ENCODE measurements at regions not wholly inside any gene's neighbourhood (a gene's known extent, or its start where the extent isn't known, plus 50 kb on each side); places are given as distances from the start of the nearest gene placed in this dataset.

GRCh38 chr5:124841829-124842712, 95.6 kb upstream of the ZNF608 start:
- WGBS, 2 experiments (ENCODE audit: insufficient coverage in 1 of 2, insufficient read length in 1 of 2): 92 to 95% methylated on average over 10 to 12 of the region's 12 CpGs
- no peaks in the 10 kb centered on the region for H3K36me3 Mint-ChIP-seq (ENCODE audit: low read depth)
- H3K4me3 Mint-ChIP-seq: no peak overlapping the region

GRCh38 chr5:124842725-124843595, 96.5 kb upstream of the ZNF608 start:
- no peak overlapping the region for H3K4me3 Mint-ChIP-seq

More at GRCh38 chr5:124841829-124842712, 95.6 kb upstream of the ZNF608 start:
- no peaks in the 10 kb centered on the region for H3K4me1 Mint-ChIP-seq
- no peaks in the 10 kb centered on the region for H3K36me3 ChIP-seq (ENCODE audit: control insufficient read depth, insufficient read depth, low read length)
- peaks cover under 1% of the 10 kb centered on the region for H3K9me3 Mint-ChIP-seq
- no peak for DNase-seq
- H3K9me3 ChIP-seq (ENCODE audit: control insufficient read depth, low read length): no peaks in the 10 kb centered on the region
- TF ChIP-seq, protein P1, sequence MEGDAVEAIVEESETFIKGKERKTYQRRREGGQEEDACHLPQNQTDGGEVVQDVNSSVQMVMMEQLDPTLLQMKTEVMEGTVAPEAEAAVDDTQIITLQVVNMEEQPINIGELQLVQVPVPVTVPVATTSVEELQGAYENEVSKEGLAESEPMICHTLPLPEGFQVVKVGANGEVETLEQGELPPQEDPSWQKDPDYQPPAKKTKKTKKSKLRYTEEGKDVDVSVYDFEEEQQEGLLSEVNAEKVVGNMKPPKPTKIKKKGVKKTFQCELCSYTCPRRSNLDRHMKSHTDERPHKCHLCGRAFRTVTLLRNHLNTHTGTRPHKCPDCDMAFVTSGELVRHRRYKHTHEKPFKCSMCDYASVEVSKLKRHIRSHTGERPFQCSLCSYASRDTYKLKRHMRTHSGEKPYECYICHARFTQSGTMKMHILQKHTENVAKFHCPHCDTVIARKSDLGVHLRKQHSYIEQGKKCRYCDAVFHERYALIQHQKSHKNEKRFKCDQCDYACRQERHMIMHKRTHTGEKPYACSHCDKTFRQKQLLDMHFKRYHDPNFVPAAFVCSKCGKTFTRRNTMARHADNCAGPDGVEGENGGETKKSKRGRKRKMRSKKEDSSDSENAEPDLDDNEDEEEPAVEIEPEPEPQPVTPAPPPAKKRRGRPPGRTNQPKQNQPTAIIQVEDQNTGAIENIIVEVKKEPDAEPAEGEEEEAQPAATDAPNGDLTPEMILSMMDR (conservative IDR thresholded peaks at IDR 0.05): no peak
- H3K4me1 ChIP-seq (ENCODE audit: control insufficient read depth, insufficient read depth, low read length): no peaks in the 10 kb centered on the region
- no peak overlapping the region for H3K27ac Mint-ChIP-seq
- H3K27me3 ChIP-seq (ENCODE audit: control insufficient read depth, insufficient read depth, low read length, poor library complexity, severe bottlenecking): no peaks in the 10 kb centered on the region
- no peak overlapping the region for H3K27ac ChIP-seq (ENCODE audit: low read depth, low read length)
- no peak overlapping the region for H3K9ac ChIP-seq (ENCODE audit: extremely low read depth, low read length, poor library complexity, severe bottlenecking)
- no peaks in the 10 kb centered on the region for H3K27me3 Mint-ChIP-seq (ENCODE audit: insufficient read depth)
- no peak overlapping the region for H3K4me3 ChIP-seq (ENCODE audit: low read length)

GRCh38 chr5:124843596-124843899, 97.1 kb upstream of the ZNF608 start:
- Histone ChIP-seq H3K36me3 (ENCODE audit: control insufficient read depth, insufficient read depth, low read length) (no peaks in the 10 kb centered on the region), H3K4me3 (ENCODE audit: low read length) (no peak overlapping the region), H3K9me3 (ENCODE audit: control insufficient read depth, low read length) (no peaks in the 10 kb centered on the region), H3K27me3 (ENCODE audit: control insufficient read depth, insufficient read depth, low read length, poor library complexity, severe bottlenecking) (no peaks in the 10 kb centered on the region), H3K27ac (ENCODE audit: low read depth, low read length) (no peak overlapping the region), H3K9ac (ENCODE audit: extremely low read depth, low read length, poor library complexity, severe bottlenecking) (no peak overlapping the region), H3K4me1 (ENCODE audit: control insufficient read depth, insufficient read depth, low read length) (no peaks in the 10 kb centered on the region)
- Mint-ChIP-seq H3K27me3 (ENCODE audit: insufficient read depth) (no peaks in the 10 kb centered on the region), H3K36me3 (ENCODE audit: low read depth) (no peaks in the 10 kb centered on the region), H3K9me3 (no peaks in the 10 kb centered on the region), H3K4me3 (no peak overlapping the region), H3K27ac (no peak overlapping the region), H3K4me1 (peaks cover 3% of the 10 kb centered on the region)
- TF ChIP-seq, protein P1 (conservative IDR thresholded peaks at IDR 0.05): no peak
- no peak for DNase-seq
- 93% methylated on average over 4 of the region's 4 CpGs; no CpG with 5 or more reads in 1 of the 2 experiments for WGBS, 2 experiments (ENCODE audit: insufficient coverage in 1 of 2, insufficient read length in 1 of 2)

More at GRCh38 chr5:124842725-124843595, 96.5 kb upstream of the ZNF608 start:
- Mint-ChIP-seq H3K36me3 (ENCODE audit: low read depth) (no peaks in the 10 kb centered on the region), H3K27me3 (ENCODE audit: insufficient read depth) (no peaks in the 10 kb centered on the region), H3K4me1 (no peaks in the 10 kb centered on the region), H3K9me3 (no peaks in the 10 kb centered on the region), H3K27ac (no peak overlapping the region)
- no peak for DNase-seq
- Histone ChIP-seq H3K27ac (ENCODE audit: low read depth, low read length) (no peak overlapping the region), H3K4me1 (ENCODE audit: control insufficient read depth, insufficient read depth, low read length) (no peaks in the 10 kb centered on the region), H3K4me3 (ENCODE audit: low read length) (no peak overlapping the region), H3K27me3 (ENCODE audit: control insufficient read depth, insufficient read depth, low read length, poor library complexity, severe bottlenecking) (no peaks in the 10 kb centered on the region), H3K36me3 (ENCODE audit: control insufficient read depth, insufficient read depth, low read length) (no peaks in the 10 kb centered on the region), H3K9me3 (ENCODE audit: control insufficient read depth, low read length) (no peaks in the 10 kb centered on the region), H3K9ac (ENCODE audit: extremely low read depth, low read length, poor library complexity, severe bottlenecking) (no peak overlapping the region)
- TF ChIP-seq, protein P1 (conservative IDR thresholded peaks at IDR 0.05): no peak
- 93 to 96% methylated on average over 5 to 10 of the region's 10 CpGs for WGBS, 2 experiments (ENCODE audit: insufficient coverage in 1 of 2, insufficient read length in 1 of 2)
